ENCODE measurements at regions not wholly inside any gene's neighbourhood (a gene's known extent, or its start where the extent isn't known, plus 50 kb on each side); places are given as distances from the start of the nearest gene placed in this dataset.
"Not testable (repeated sequence)": the region's sequence is repeated elsewhere in the genome, so short reads cannot be mapped to it uniquely, and the experiment has no call there.

DNA sequence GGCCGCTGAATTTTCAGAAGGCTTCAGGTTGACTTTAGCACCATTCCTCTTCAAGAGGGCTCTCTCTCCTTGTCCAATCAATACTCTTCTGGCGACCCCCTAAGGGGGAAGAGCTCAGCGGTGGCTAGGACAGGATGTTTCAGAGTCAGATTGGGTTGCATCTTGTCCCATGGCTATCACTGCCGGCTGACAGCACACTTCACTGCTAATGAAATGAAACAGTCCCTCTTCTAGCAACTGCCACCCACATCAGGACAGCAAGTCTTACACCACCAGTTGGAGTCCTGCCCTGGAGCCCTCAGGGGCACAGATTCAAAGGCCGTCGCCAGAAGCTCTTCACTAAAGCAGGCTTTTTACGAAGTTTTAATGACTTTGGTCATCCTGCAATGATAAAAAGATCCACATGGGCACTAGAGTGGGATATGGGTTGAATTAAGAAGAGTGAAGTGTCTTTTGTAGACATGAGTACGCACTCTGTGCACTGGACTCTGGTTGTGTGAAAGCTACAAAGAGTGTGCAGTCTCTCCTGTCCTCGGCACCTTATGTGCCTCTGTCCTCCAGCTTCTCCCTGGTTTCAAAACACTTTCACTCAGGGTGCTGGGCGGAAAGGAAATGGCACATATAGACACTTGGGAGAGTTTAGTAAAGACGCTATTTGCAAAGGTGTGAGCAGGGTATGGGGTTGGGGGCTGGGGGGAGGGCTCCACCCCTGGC is 66.1 kb upstream of the SLC22A16 start:
- Histone ChIP-seq H3K36me3 (no peaks in the 10 kb centered on the region), H3K4me3 (ENCODE audit: low read depth in 1 of 2, low read length in 1 of 2) (no peak overlapping the region), H3K27me3 (no peaks in the 10 kb centered on the region), H3K9me3 (no peaks in the 10 kb centered on the region), H3K4me1 (ENCODE audit: control insufficient read depth in 1 of 2, insufficient read depth in 1 of 2, low read depth in 1 of 2, low read length in 1 of 2) (peaks cover 11 to 12% of the 10 kb centered on the region in 2 experiments), H3K27ac (no peak overlapping the region)
- TF ChIP-seq, protein P1, sequence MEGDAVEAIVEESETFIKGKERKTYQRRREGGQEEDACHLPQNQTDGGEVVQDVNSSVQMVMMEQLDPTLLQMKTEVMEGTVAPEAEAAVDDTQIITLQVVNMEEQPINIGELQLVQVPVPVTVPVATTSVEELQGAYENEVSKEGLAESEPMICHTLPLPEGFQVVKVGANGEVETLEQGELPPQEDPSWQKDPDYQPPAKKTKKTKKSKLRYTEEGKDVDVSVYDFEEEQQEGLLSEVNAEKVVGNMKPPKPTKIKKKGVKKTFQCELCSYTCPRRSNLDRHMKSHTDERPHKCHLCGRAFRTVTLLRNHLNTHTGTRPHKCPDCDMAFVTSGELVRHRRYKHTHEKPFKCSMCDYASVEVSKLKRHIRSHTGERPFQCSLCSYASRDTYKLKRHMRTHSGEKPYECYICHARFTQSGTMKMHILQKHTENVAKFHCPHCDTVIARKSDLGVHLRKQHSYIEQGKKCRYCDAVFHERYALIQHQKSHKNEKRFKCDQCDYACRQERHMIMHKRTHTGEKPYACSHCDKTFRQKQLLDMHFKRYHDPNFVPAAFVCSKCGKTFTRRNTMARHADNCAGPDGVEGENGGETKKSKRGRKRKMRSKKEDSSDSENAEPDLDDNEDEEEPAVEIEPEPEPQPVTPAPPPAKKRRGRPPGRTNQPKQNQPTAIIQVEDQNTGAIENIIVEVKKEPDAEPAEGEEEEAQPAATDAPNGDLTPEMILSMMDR (IDR thresholded peaks at IDR 0.05), result no peak

DNA sequence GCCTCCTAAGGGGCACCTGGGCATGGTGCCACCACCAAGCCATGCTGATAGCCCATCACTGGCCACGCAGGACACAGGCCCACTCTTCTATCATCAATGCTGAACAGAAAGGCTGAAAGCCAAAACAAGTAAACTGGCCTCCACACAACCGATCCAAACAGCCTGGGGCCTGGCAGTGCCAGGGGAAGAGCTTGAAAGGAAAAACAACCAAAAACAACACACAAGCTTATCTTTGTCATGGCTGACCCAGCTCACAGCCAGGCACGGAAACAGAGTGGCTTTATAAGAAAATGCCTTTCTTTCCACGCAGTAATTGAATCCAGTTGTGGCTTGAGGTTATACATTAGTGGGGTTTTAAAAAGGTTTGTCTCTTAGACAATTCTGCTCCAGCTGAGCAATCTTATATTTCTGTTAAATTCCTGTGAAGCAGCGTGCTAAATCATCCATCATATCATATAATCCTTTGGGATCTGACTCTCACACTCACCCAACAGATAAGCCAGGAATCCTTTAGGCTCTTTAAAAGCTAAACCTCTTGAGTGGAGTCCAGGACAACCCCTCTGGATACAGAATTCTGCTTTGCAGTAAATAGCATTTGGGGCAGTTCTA is 65.4 kb upstream of the SLC22A16 start:
- Histone ChIP-seq H3K4me3 (ENCODE audit: low read depth in 1 of 2, low read length in 1 of 2) (no peak overlapping the region), H3K36me3 (no peaks in the 10 kb centered on the region), H3K27me3 (no peaks in the 10 kb centered on the region), H3K4me1 (ENCODE audit: control insufficient read depth in 1 of 2, insufficient read depth in 1 of 2, low read depth in 1 of 2, low read length in 1 of 2) (peaks cover 11 to 12% of the 10 kb centered on the region in 2 experiments), H3K9me3 (no peaks in the 10 kb centered on the region), H3K27ac (no peak overlapping the region)
- TF ChIP-seq, protein P1 (IDR thresholded peaks at IDR 0.05), result no peak

DNA sequence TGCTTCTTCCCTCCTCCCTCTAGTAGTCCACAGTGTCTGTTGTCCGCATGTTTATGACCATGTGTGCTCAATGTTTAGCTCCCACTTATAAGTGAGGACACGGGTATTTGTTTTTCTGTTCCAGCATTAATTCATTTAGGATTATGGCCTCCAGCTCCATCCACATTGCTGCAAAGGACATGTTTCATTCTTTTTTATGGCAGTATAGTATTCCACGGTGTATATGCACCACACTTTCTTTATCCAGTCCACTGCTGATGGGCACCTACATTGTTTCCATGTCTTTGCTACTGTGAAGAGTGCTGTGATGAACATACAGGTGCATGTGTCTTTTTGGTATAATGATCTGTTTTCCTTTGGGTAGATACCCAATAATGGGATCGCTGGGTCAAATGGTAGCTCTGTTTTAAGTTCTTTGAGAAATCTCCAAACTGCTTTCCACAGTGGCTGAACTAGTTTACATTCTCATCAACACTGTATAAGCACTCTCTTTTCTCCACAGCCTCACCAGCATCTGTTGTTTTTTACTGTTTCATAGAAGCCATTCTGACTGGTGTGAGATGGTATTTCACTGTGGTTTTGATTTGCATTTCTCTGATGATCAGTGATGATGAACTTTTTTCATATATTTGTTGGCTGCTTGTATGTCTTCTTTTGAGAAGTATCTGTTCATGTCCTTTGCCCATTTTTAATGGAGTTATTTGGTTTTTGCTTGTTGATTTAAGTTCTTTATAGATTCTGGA is 63.0 kb upstream of the SLC22A16 start:
- peaks cover 11 to 12% of the 10 kb centered on the region in 2 experiments for H3K4me1 ChIP-seq (ENCODE audit: control insufficient read depth in 1 of 2, insufficient read depth in 1 of 2, low read depth in 1 of 2, low read length in 1 of 2)
- not testable (repeated sequence) for H3K27ac ChIP-seq; H3K9me3 ChIP-seq; H3K36me3 ChIP-seq; H3K27me3 ChIP-seq; H3K4me3 ChIP-seq (ENCODE audit: low read depth in 1 of 2, low read length in 1 of 2)

DNA sequence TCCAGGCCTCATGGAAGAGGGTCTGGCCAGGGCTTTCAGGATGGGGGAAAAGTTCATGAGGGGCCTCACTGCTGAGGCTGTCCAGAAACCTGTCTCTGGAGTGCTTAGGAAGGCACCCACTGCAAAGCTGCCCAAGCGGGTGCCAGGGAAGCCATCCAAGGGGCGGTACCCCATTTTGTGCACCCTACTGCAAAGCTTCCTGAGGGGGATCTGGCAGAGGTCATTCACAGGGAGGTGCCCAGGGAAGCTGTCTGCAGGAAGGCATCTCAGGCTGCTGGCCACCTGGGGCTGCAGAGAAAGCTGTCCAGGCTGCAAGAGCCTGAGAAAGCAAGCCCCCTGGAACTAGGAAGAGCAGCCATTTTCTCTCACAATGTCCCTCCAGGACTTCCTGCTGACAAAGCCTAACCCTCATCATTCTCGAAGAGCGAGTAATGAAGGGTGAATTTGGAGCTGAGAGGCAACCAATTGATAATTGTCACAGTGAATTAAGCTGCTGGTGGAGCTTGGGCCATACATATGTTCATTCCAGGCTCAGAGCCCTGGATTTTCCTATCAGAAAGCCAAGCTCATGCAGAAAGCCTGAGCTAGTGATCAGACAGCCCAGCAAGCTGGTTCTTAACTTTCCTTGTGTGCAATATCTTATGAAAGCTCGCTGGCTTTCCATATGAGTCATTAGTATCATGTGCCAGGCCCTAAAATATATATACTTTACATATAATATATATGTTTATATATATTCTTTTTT is 62.2 kb upstream of the SLC22A16 start:
- no peak overlapping the region for H3K4me3 ChIP-seq (ENCODE audit: low read depth in 1 of 2, low read length in 1 of 2)
- H3K27ac ChIP-seq, result no peak overlapping the region

DNA sequence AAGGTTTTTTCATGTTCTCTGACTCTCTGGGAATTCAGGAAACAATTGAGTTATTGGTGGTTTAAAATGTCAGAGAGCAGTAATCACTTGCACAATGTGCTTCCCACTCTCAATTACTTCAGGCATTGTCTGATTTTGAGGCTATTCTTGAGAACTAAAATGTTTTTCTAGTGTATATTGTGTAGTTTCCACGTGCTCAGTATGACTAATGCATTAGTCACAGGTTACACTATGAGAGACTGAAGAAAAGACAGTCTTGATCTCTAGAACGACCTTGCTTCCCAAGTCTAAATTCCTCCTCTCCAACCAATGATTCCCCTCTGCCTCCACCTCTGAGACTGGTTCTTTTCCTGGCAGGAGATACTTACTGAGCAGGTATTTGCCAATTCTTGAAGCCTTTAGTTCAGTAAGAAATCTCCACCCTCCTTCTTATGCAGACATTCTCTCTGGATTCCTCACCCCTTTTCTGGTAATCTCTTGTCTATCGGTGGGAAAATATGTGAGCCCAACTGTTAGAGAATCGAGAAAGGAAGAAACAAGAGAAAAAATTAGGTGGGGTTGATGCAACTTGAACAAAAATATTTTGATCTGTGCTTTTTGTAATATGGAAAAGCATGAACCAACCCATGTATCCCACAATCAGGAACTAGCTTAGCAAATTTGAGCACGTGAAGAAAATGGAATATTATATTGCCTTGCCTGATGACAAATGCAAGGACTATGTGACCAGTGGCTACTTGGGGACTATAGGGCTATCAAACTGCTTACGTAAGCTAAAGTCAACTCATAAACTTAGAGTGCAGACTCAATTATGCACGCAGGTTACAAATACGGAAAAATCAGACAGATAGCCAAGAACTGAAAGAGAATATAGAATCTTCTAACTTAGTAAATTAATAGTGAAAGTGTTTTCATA is 61.1 kb upstream of the SLC22A16 start:
- Histone ChIP-seq H3K4me1 (ENCODE audit: control insufficient read depth in 1 of 2, insufficient read depth in 1 of 2, low read depth in 1 of 2, low read length in 1 of 2) (no peaks in the 10 kb centered on the region), H3K27ac (no peak overlapping the region), H3K4me3 (ENCODE audit: low read depth in 1 of 2, low read length in 1 of 2) (no peak overlapping the region), H3K9me3 (no peaks in the 10 kb centered on the region), H3K36me3 (no peaks in the 10 kb centered on the region), H3K27me3 (no peaks in the 10 kb centered on the region)
- TF ChIP-seq, protein P1 (IDR thresholded peaks at IDR 0.05), result no peak

More for the DNA sequence above, 62.2 kb upstream of the SLC22A16 start:
- Histone ChIP-seq H3K27me3 (no peaks in the 10 kb centered on the region), H3K9me3 (no peaks in the 10 kb centered on the region), H3K4me1 (ENCODE audit: control insufficient read depth in 1 of 2, insufficient read depth in 1 of 2, low read depth in 1 of 2, low read length in 1 of 2) (peaks cover 5 to 8% of the 10 kb centered on the region in 2 experiments), H3K36me3 (no peaks in the 10 kb centered on the region)
- TF ChIP-seq, protein P1 (IDR thresholded peaks at IDR 0.05), result no peak

Measured in neutrophil (primary cell).